Activated naive CD8-positive, alpha-beta T cell treated with anti-CD3 and anti-CD28 coated beads, Interleukin-2, amount 10 ng/mL, durations not matched to agents 7 days and 5 days (primary cell): ENCODE measurements at regions not wholly inside any gene's neighbourhood (a gene's known extent, or its start where the extent isn't known, plus 50 kb on each side); places are given as distances from the start of the nearest gene placed in this dataset.

Source experiments
- ATAC-seq: fragments of 150-1000 bp; cut with Tn5 transposase; one replicate; pipeline ENCODE4 v1.10.0; 2021; ENCODE audit warnings: low read depth, moderate library complexity
- POLR2A ChIA-PET: fragments of 350-600 bp; sonication (Branson Sonifier 250); formaldehyde crosslinking; loops from one replicate; lab custom pipeline; 2021; ENCODE audit warnings: antibody characterized with exemption; lab: Charles Lee
- DNase-seq: peaks from one replicate; pipeline ENCODE4 v3.0.0; 2021
- H3K27ac Mint-ChIP-seq: one replicate; pipeline ENCODE4 v1.8.0; 2022; ENCODE audit warnings: mild to moderate bottlenecking, mixed read lengths
- H3K27me3 Mint-ChIP-seq: one replicate; pipeline ENCODE4 v1.8.0; 2022; ENCODE audit warnings: mild to moderate bottlenecking, moderate library complexity, mixed read lengths
- H3K36me3 Mint-ChIP-seq: one replicate; pipeline ENCODE4 v1.8.0; 2021; ENCODE audit warnings: mild to moderate bottlenecking, mixed read lengths
- H3K4me1 Mint-ChIP-seq: one replicate; pipeline ENCODE4 v1.8.0; 2021; ENCODE audit warnings: mixed read lengths
- H3K4me3 Mint-ChIP-seq: one replicate; pipeline ENCODE4 v1.8.0; 2022; ENCODE audit warnings: mild to moderate bottlenecking, moderate library complexity, mixed read lengths
- H3K9me3 Mint-ChIP-seq: one replicate; pipeline ENCODE4 v1.8.0; 2021; ENCODE audit warnings: mixed read lengths

GRCh38 chr2:63755965-63756364, 85.7 kb upstream of the UGP2 start:
- POLR2A ChIA-PET, result no interaction called here
- H3K27me3 Mint-ChIP-seq, result peaks cover 6% of the 10 kb centered on the region
- H3K4me1 Mint-ChIP-seq, result peaks cover 10% of the 10 kb centered on the region
- peaks cover 1% of the 10 kb centered on the region for H3K36me3 Mint-ChIP-seq
- DNase-seq (no peak), ATAC-seq (no peak)
- no peak overlapping the region for H3K27ac Mint-ChIP-seq
- H3K4me3 Mint-ChIP-seq, result no peak overlapping the region
- peaks cover 1% of the 10 kb centered on the region for H3K9me3 Mint-ChIP-seq

GRCh38 chr2:63763391-63763941, 78.2 kb upstream of the UGP2 start:
- H3K9me3 Mint-ChIP-seq, result peaks cover 3% of the 10 kb centered on the region
- H3K27me3 Mint-ChIP-seq, result no peaks in the 10 kb centered on the region
- H3K36me3 Mint-ChIP-seq, result peaks cover 2% of the 10 kb centered on the region
- no peak for ATAC-seq
- peaks cover 4% of the 10 kb centered on the region for H3K4me1 Mint-ChIP-seq
- no peak for DNase-seq
- H3K4me3 Mint-ChIP-seq, result no peak overlapping the region
- no peak overlapping the region for H3K27ac Mint-ChIP-seq
- POLR2A ChIA-PET, result no interaction called here

- Mint-ChIP-seq H3K9me3 (peaks cover 3% of the 10 kb centered on the region), H3K4me1 (peaks cover 2% of the 10 kb centered on the region), H3K27me3 (no peaks in the 10 kb centered on the region), H3K4me3 (no peak overlapping the region), H3K27ac (no peak overlapping the region), H3K36me3 (peaks cover 2% of the 10 kb centered on the region)
- POLR2A ChIA-PET, result no interaction called here
- ATAC-seq (no peak), DNase-seq (no peak)
Observed at GRCh38 chr2:63764630-63765029, 77.1 kb upstream of the UGP2 start.

- H3K27me3 Mint-ChIP-seq, result no peaks in the 10 kb centered on the region
- H3K27ac Mint-ChIP-seq, result no peak overlapping the region
- H3K9me3 Mint-ChIP-seq, result peaks cover 3% of the 10 kb centered on the region
- peaks cover 2% of the 10 kb centered on the region for H3K36me3 Mint-ChIP-seq
- DNase-seq, result no peak
- no peak overlapping the region for H3K4me3 Mint-ChIP-seq
- no peak for ATAC-seq
- POLR2A ChIA-PET, result no interaction called here
- H3K4me1 Mint-ChIP-seq, result no peaks in the 10 kb centered on the region
Observed at GRCh38 chr2:63765117-63765516, 76.6 kb upstream of the UGP2 start.

GRCh38 chr2:63767307-63767706, 74.4 kb upstream of the UGP2 start:
- ATAC-seq (no peak), DNase-seq (no peak)
- Mint-ChIP-seq H3K4me3 (no peak overlapping the region), H3K36me3 (peaks cover 2% of the 10 kb centered on the region), H3K4me1 (no peaks in the 10 kb centered on the region), H3K27me3 (no peaks in the 10 kb centered on the region), H3K9me3 (peaks cover 3% of the 10 kb centered on the region), H3K27ac (no peak overlapping the region)
- POLR2A ChIA-PET, result no interaction called here

GRCh38 chr2:63768051-63768450, 73.6 kb upstream of the UGP2 start:
- Mint-ChIP-seq H3K27ac (no peak overlapping the region), H3K4me1 (no peaks in the 10 kb centered on the region), H3K27me3 (no peaks in the 10 kb centered on the region), H3K36me3 (peaks cover 2% of the 10 kb centered on the region), H3K4me3 (no peak overlapping the region), H3K9me3 (peaks cover 3% of the 10 kb centered on the region)
- POLR2A ChIA-PET, result no interaction called here
- DNase-seq (no peak), ATAC-seq (no peak)

GRCh38 chr2:63769915-63770314, 71.8 kb upstream of the UGP2 start:
- peaks cover 3% of the 10 kb centered on the region for H3K9me3 Mint-ChIP-seq
- H3K4me1 Mint-ChIP-seq, result no peaks in the 10 kb centered on the region
- no peak overlapping the region for H3K4me3 Mint-ChIP-seq
- POLR2A ChIA-PET, result no interaction called here
- ATAC-seq (no peak), DNase-seq (no peak)
- H3K27me3 Mint-ChIP-seq, result peaks cover 2% of the 10 kb centered on the region
- no peak overlapping the region for H3K27ac Mint-ChIP-seq
- peaks cover 2% of the 10 kb centered on the region for H3K36me3 Mint-ChIP-seq

GRCh38 chr2:63772061-63772460, 69.6 kb upstream of the UGP2 start:
- Mint-ChIP-seq H3K27ac (no peak overlapping the region), H3K4me1 (no peaks in the 10 kb centered on the region), H3K9me3 (peaks cover 7% of the 10 kb centered on the region), H3K27me3 (peaks cover 4% of the 10 kb centered on the region), H3K4me3 (no peak overlapping the region), H3K36me3 (peaks cover 2% of the 10 kb centered on the region)
- ATAC-seq (no peak), DNase-seq (no peak)
- POLR2A ChIA-PET, result no interaction called here

- no peak for DNase-seq
- H3K4me1 Mint-ChIP-seq, result no peaks in the 10 kb centered on the region
- H3K9me3 Mint-ChIP-seq, result peaks cover 5% of the 10 kb centered on the region
- H3K36me3 Mint-ChIP-seq, result peaks cover 2% of the 10 kb centered on the region
- ATAC-seq, result no peak
- POLR2A ChIA-PET, result no interaction called here
- peaks cover 12% of the 10 kb centered on the region for H3K27me3 Mint-ChIP-seq
- no peak overlapping the region for H3K4me3 Mint-ChIP-seq
- no peak overlapping the region for H3K27ac Mint-ChIP-seq
Observed at GRCh38 chr2:63775191-63775590, 66.5 kb upstream of the UGP2 start.

GRCh38 chr2:63776382-63776781, 65.3 kb upstream of the UGP2 start:
- H3K36me3 Mint-ChIP-seq, result peaks cover 2% of the 10 kb centered on the region
- H3K4me1 Mint-ChIP-seq, result no peaks in the 10 kb centered on the region
- peaks cover 5% of the 10 kb centered on the region for H3K9me3 Mint-ChIP-seq
- POLR2A ChIA-PET, result no interaction called here
- H3K27ac Mint-ChIP-seq, result no peak overlapping the region
- ATAC-seq, result no peak
- no peak for DNase-seq
- no peak overlapping the region for H3K4me3 Mint-ChIP-seq
- H3K27me3 Mint-ChIP-seq, result peaks cover 12% of the 10 kb centered on the region

GRCh38 chr2:63777816-63778215, 63.9 kb upstream of the UGP2 start:
- no peak overlapping the region for H3K4me3 Mint-ChIP-seq
- H3K27ac Mint-ChIP-seq, result no peak overlapping the region
- ATAC-seq (no peak), DNase-seq (no peak)
- H3K36me3 Mint-ChIP-seq, result peaks cover 2% of the 10 kb centered on the region
- POLR2A ChIA-PET, result no interaction called here
- H3K4me1 Mint-ChIP-seq, result no peaks in the 10 kb centered on the region
- peaks cover 5% of the 10 kb centered on the region for H3K9me3 Mint-ChIP-seq
- H3K27me3 Mint-ChIP-seq, result peaks cover 12% of the 10 kb centered on the region

- POLR2A ChIA-PET, result no interaction called here
- no peaks in the 10 kb centered on the region for H3K4me1 Mint-ChIP-seq
- peaks cover 5% of the 10 kb centered on the region for H3K9me3 Mint-ChIP-seq
- H3K36me3 Mint-ChIP-seq, result peaks cover 2% of the 10 kb centered on the region
- peaks cover 11% of the 10 kb centered on the region for H3K27me3 Mint-ChIP-seq
- no peak overlapping the region for H3K27ac Mint-ChIP-seq
- H3K4me3 Mint-ChIP-seq, result no peak overlapping the region
- no peak for DNase-seq
- no peak for ATAC-seq
Observed at GRCh38 chr2:63778391-63778790, 63.3 kb upstream of the UGP2 start.

GRCh38 chr2:63780518-63781155, 61.1 kb upstream of the UGP2 start:
- no peak overlapping the region for H3K4me3 Mint-ChIP-seq
- no peaks in the 10 kb centered on the region for H3K4me1 Mint-ChIP-seq
- H3K36me3 Mint-ChIP-seq, result peaks cover 4% of the 10 kb centered on the region
- no peak for DNase-seq
- POLR2A ChIA-PET, result no interaction called here
- peaks cover 11% of the 10 kb centered on the region for H3K27me3 Mint-ChIP-seq
- peaks cover 8% of the 10 kb centered on the region for H3K9me3 Mint-ChIP-seq
- no peak overlapping the region for H3K27ac Mint-ChIP-seq
- ATAC-seq, result no peak

GRCh38 chr2:63784461-63784860, 57.2 kb upstream of the UGP2 start:
- no peak for DNase-seq
- POLR2A ChIA-PET, result no interaction called here
- no peak for ATAC-seq

More at GRCh38 chr2:63784461-63784860, 57.2 kb upstream of the UGP2 start:
- Mint-ChIP-seq H3K9me3 (peaks cover 3% of the 10 kb centered on the region), H3K36me3 (peaks cover 2% of the 10 kb centered on the region), H3K4me1 (no peaks in the 10 kb centered on the region), H3K27me3 (peaks cover 2% of the 10 kb centered on the region), H3K27ac (no peak overlapping the region), H3K4me3 (no peak overlapping the region)
